Esophagus squamous epithelium (tissue), 5 donors: ENCODE measurements at regions not wholly inside any gene's neighbourhood (a gene's known extent, or its start where the extent isn't known, plus 50 kb on each side); places are given as distances from the start of the nearest gene placed in this dataset.

Experiments
- DNase-seq: peaks from one replicate; lab custom pipeline; 2025; lab: John Stamatoyannopoulos, UW
- H3K27ac ChIP-seq, 4 donors: fragments of 200-600 bp; sonication (generic); one replicate each; pipeline ENCODE4 v1.5.1; 2016 to 2019; ENCODE audit warnings: mild to moderate bottlenecking in 1 of 4
- H3K27me3 ChIP-seq, 4 donors: fragments of 200-600 bp; sonication (generic); 1 replicate in 3 of 4; 2 replicates in 1 of 4; pipeline versions ENCODE4 v1.5.1 to v1.6.0; 2017 to 2021; ENCODE audit warnings: antibody characterized with exemption in 1 of 4
- H3K36me3 ChIP-seq, 3 donors: fragments of 200-600 bp; sonication (generic); one replicate each; pipeline ENCODE4 v1.5.1; 2016 to 2019
- H3K4me1 ChIP-seq, 3 donors: fragments of 200-600 bp; sonication (generic); one replicate each; pipeline ENCODE4 v1.5.1; 2017 to 2019
- H3K4me3 ChIP-seq, 4 donors: fragments of 200-600 bp; sonication (generic); 1 replicate in 3 of 4; 2 replicates in 1 of 4; pipeline ENCODE4 v1.5.1; 2016 to 2019; ENCODE audit warnings: mild to moderate bottlenecking in 2 of 4, moderate library complexity in 1 of 4
- H3K9me3 ChIP-seq, 3 donors: fragments of 200-600 bp; sonication (generic); one replicate each; pipeline ENCODE4 v1.5.1; 2016 to 2019
- POLR2A ChIP-seq, 4 donors: fragments of 450-650 bp; IDR thresholded peaks; one replicate each; pipeline ENCODE4 v1.6.1; 2017; ENCODE audit warnings: antibody characterized with exemption in 4 of 4, mild to moderate bottlenecking in 4 of 4, moderate library complexity in 3 of 4
- WGBS, 2 donors: methylation state at CpG; one replicate each; pipeline ENCODE4 v1.1.5; 2018; 5-methylcytosine and 5-hydroxymethylcytosine counted together
- intact Hi-C: fragments of 100-400 bp; cut with DNase I; formaldehyde crosslinking; loops from one replicate; pipeline ENCODE4 v1.15.0; 2022
- TF ChIP-seq, protein P1 (sequence below), 6 experiments: fragments of 450-650 bp in 4 of 6; fragments of 200-600 bp in 2 of 6; sonication (generic) in 2 of 6; IDR thresholded peaks; one replicate each; pipeline ENCODE4 v1.5.1; 2016 to 2019; ENCODE audit warnings: antibody characterized with exemption in 6 of 6, mild to moderate bottlenecking in 4 of 6, moderate library complexity in 4 of 6
- donor health status: DM: yes; HTN: yes; CAD: no.

DNA sequence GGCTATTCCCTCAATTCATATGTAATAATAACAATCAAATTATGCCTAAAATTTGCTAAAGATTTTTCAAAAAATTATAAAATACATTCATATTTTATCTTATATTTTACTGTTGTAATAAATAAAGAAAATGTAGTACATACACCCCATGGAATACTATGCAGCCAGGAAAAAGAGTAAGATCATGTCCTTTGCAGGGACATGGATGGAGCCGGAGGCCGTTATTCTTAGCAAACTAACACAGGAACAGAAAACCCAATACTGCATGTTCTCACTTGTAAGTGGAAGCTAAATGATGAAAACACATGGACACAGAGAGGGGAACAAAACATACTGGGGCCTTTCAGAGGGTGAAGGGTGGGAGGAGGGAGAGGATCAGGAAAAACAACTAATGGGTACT, 584.2 kb upstream of the MMS22L start:
- H3K4me1 ChIP-seq = no peaks in the 10 kb centered on the region
- intact Hi-C loops = no loop called here
- no peak for DNase-seq
- no peak overlapping the region for H3K27ac ChIP-seq
- no peaks in the 10 kb centered on the region for H3K9me3 ChIP-seq
- no peaks in the 10 kb centered on the region for H3K36me3 ChIP-seq
- no peaks in the 10 kb centered on the region for H3K27me3 ChIP-seq
- no peak for TF ChIP-seq POLR2A (IDR thresholded peaks at IDR 0.05)
- TF ChIP-seq, protein P1, sequence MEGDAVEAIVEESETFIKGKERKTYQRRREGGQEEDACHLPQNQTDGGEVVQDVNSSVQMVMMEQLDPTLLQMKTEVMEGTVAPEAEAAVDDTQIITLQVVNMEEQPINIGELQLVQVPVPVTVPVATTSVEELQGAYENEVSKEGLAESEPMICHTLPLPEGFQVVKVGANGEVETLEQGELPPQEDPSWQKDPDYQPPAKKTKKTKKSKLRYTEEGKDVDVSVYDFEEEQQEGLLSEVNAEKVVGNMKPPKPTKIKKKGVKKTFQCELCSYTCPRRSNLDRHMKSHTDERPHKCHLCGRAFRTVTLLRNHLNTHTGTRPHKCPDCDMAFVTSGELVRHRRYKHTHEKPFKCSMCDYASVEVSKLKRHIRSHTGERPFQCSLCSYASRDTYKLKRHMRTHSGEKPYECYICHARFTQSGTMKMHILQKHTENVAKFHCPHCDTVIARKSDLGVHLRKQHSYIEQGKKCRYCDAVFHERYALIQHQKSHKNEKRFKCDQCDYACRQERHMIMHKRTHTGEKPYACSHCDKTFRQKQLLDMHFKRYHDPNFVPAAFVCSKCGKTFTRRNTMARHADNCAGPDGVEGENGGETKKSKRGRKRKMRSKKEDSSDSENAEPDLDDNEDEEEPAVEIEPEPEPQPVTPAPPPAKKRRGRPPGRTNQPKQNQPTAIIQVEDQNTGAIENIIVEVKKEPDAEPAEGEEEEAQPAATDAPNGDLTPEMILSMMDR (IDR thresholded peaks at IDR 0.05) = no peak
- H3K4me3 ChIP-seq = no peak overlapping the region
- 39 to 43% methylated on average over 2 of the region's 2 CpGs for WGBS, 2 donors

DNA sequence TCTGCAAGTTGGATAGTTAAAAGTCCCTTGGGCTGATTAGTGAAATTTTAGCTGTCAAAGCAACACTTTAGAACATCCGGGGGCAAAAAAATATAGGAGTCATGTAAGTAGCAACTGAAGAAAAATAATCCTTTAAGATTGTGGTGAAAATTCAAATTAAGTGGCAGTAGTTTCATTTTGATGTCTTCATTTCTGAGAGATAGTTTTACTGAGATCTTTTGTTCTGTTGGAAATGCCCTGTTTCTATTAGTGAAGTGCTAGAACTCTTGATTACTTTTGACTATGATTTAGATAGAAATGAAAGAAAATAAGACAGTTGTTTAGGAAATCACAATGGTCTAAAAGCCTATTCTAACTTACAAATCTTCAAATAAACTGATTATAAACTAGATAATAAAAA, 587.3 kb upstream of the MMS22L start:
- Histone ChIP-seq H3K27me3 (no peaks in the 10 kb centered on the region), H3K9me3 (no peaks in the 10 kb centered on the region), H3K36me3 (no peaks in the 10 kb centered on the region), H3K4me3 (no peak overlapping the region), H3K27ac (no peak overlapping the region), H3K4me1 (no peaks in the 10 kb centered on the region)
- no peak for DNase-seq
- 0% methylated on average over 1 of the region's 1 CpG for WGBS, 2 donors
- intact Hi-C loops = no loop called here
- TF ChIP-seq POLR2A (IDR thresholded peaks at IDR 0.05) = no peak
- TF ChIP-seq, protein P1 (IDR thresholded peaks at IDR 0.05) = no peak

DNA sequence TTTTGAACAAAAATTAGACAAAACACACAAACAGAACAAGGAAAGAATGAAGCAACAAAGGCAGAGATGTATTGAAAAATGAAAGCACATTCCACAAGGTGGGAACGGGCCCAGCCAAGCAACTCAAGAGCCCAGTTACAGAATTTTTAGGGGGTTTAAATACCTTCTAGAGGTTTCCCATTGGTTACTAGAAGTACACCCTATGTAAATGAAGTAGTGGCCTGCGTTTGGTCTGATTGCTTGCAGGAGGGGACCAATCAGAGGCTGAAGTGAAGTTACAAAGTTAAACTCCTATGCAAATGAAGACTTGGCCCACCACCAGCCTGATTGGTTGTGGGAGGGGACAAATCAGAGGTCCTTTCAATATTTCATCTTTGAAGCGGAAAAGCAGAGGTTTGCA, 593.7 kb upstream of the MMS22L start:
- Histone ChIP-seq H3K4me1 (no peaks in the 10 kb centered on the region), H3K27ac (no peak overlapping the region), H3K4me3 (no peak overlapping the region), H3K9me3 (no peaks in the 10 kb centered on the region), H3K27me3 (no peaks in the 10 kb centered on the region), H3K36me3 (no peaks in the 10 kb centered on the region)
- intact Hi-C loops = no loop called here
- no peak for DNase-seq
- TF ChIP-seq, protein P1 (IDR thresholded peaks at IDR 0.05) = no peak
- no peak for TF ChIP-seq POLR2A (IDR thresholded peaks at IDR 0.05)
- 74 to 90% methylated on average over 3 of the region's 3 CpGs for WGBS, 2 donors

DNA sequence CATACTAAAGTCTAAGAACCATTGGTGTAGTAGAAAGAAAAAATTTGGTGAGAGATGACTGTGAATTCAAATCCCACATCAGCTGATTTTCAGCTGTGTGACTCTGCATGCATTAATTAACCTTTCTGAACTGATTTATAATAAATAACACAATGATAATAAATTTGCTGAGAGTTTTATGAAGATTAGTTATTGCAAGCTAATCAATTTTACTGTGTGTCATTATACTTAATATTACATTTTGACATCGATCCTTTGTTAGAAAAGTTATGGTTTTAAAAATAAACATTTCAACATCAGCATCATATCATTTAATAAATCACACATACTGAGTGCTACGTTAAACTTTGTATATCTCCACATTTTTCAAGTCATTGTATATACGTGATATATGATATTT, 599.7 kb upstream of the MMS22L start:
- TF ChIP-seq, protein P1 (IDR thresholded peaks at IDR 0.05) = no peak
- TF ChIP-seq POLR2A (IDR thresholded peaks at IDR 0.05) = no peak
- Histone ChIP-seq H3K4me1 (no peaks in the 10 kb centered on the region), H3K4me3 (no peak overlapping the region), H3K27ac (no peak overlapping the region), H3K9me3 (no peaks in the 10 kb centered on the region), H3K36me3 (no peaks in the 10 kb centered on the region), H3K27me3 (no peaks in the 10 kb centered on the region)
- intact Hi-C loops = no loop called here
- no peak for DNase-seq
- 61 to 77% methylated on average over 3 of the region's 3 CpGs for WGBS, 2 donors

DNA sequence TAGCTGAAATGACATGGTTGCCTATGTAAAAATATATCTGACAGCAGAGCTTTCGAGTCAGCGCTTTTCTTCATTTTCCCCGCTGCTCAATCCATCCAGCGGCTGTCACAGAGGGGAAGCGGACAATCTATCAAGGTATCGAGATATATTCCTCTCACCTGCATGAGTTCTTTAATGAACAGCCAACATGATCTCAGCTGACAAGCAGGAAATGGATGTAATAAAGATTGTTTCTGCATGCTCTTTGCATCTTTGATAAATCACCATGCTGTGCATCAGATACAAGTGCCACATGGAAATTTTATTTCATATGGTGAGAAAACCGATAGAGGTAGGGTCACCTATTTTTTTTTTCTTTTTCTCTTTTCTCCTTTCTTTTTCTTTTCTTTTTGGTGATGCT, 602.3 kb upstream of the MMS22L start:
- H3K27ac ChIP-seq = no peak overlapping the region
- no peak for TF ChIP-seq POLR2A (IDR thresholded peaks at IDR 0.05)
- TF ChIP-seq, protein P1 (IDR thresholded peaks at IDR 0.05) = no peak
- no peaks in the 10 kb centered on the region for H3K36me3 ChIP-seq
- H3K9me3 ChIP-seq = no peaks in the 10 kb centered on the region
- DNase-seq = no peak
- WGBS, 2 donors = 63 to 66% methylated on average over 7 of the region's 7 CpGs
- intact Hi-C loops = no loop called here
- H3K27me3 ChIP-seq = no peaks in the 10 kb centered on the region
- no peak overlapping the region for H3K4me3 ChIP-seq
- no peaks in the 10 kb centered on the region for H3K4me1 ChIP-seq
